IPS-15b (cell line): ENCODE measurements at regions not wholly inside any gene's neighbourhood (a gene's known extent, or its start where the extent isn't known, plus 50 kb on each side); places are given as distances from the start of the nearest gene placed in this dataset.

Experiments
- H3K27me3 ChIP-seq: one replicate; pipeline ENCODE4 v1.6.1; 2013; ENCODE audit warnings: low read length; ENCODE audit not compliant: control insufficient read depth, insufficient read depth
- H3K36me3 ChIP-seq: one replicate; pipeline ENCODE4 v1.6.1; 2013; ENCODE audit warnings: low read length; ENCODE audit not compliant: control insufficient read depth, insufficient read depth
- H3K4me1 ChIP-seq: one replicate; pipeline ENCODE4 v1.6.1; 2013; ENCODE audit warnings: mild to moderate bottlenecking, low read length; ENCODE audit not compliant: control insufficient read depth, insufficient read depth
- H3K4me3 ChIP-seq: one replicate; pipeline ENCODE4 v1.5.1; 2013; ENCODE audit warnings: low read depth, low read length
- H3K9ac ChIP-seq: one replicate; pipeline ENCODE4 v1.6.1; 2013; ENCODE audit warnings: low read depth, mild to moderate bottlenecking, low read length
- H3K9me3 ChIP-seq: one replicate; pipeline ENCODE4 v1.6.1; 2013; ENCODE audit warnings: mild to moderate bottlenecking, low read length; ENCODE audit not compliant: control insufficient read depth, insufficient read depth

GRCh38 chr13:63112799-63113395, 1697.2 kb upstream of the PCDH20 start:
- Histone ChIP-seq H3K4me1 (no peaks in the 10 kb centered on the region), H3K36me3 (no peaks in the 10 kb centered on the region), H3K9me3 (no peaks in the 10 kb centered on the region), H3K27me3 (no peaks in the 10 kb centered on the region), H3K9ac (no peak overlapping the region), H3K4me3 (no peak overlapping the region)

GRCh38 chr13:63110466-63110865, 1694.8 kb upstream of the PCDH20 start:
- no peaks in the 10 kb centered on the region for H3K36me3 ChIP-seq
- H3K27me3 ChIP-seq = no peaks in the 10 kb centered on the region
- H3K4me3 ChIP-seq = no peak overlapping the region
- no peaks in the 10 kb centered on the region for H3K9me3 ChIP-seq
- no peaks in the 10 kb centered on the region for H3K4me1 ChIP-seq
- H3K9ac ChIP-seq = no peak overlapping the region

- no peak overlapping the region for H3K4me3 ChIP-seq
- H3K4me1 ChIP-seq = no peaks in the 10 kb centered on the region
- no peak overlapping the region for H3K9ac ChIP-seq
- H3K27me3 ChIP-seq = no peaks in the 10 kb centered on the region
- no peaks in the 10 kb centered on the region for H3K9me3 ChIP-seq
- H3K36me3 ChIP-seq = no peaks in the 10 kb centered on the region
These were observed 1691.7 kb upstream of the PCDH20 start for GRCh38 chr13:63107179-63107943.

GRCh38 chr13:63094717-63095116, 1679.1 kb upstream of the PCDH20 start:
- H3K9ac ChIP-seq = no peak overlapping the region
- H3K27me3 ChIP-seq = no peaks in the 10 kb centered on the region
- H3K36me3 ChIP-seq = no peaks in the 10 kb centered on the region
- no peak overlapping the region for H3K4me3 ChIP-seq
- no peaks in the 10 kb centered on the region for H3K9me3 ChIP-seq
- no peaks in the 10 kb centered on the region for H3K4me1 ChIP-seq

GRCh38 chr13:63093907-63094469, 1678.3 kb upstream of the PCDH20 start:
- H3K4me1 ChIP-seq = no peaks in the 10 kb centered on the region

GRCh38 chr13:63092456-63092855, 1676.8 kb upstream of the PCDH20 start:
- H3K9me3 ChIP-seq = no peaks in the 10 kb centered on the region
- H3K9ac ChIP-seq = no peak overlapping the region
- no peaks in the 10 kb centered on the region for H3K36me3 ChIP-seq
- H3K4me1 ChIP-seq = no peaks in the 10 kb centered on the region
- H3K27me3 ChIP-seq = no peaks in the 10 kb centered on the region
- no peak overlapping the region for H3K4me3 ChIP-seq

More at GRCh38 chr13:63093907-63094469, 1678.3 kb upstream of the PCDH20 start:
- Histone ChIP-seq H3K9ac (no peak overlapping the region), H3K9me3 (no peaks in the 10 kb centered on the region), H3K4me3 (no peak overlapping the region), H3K36me3 (no peaks in the 10 kb centered on the region), H3K27me3 (no peaks in the 10 kb centered on the region)

- no peak overlapping the region for H3K9ac ChIP-seq
- no peaks in the 10 kb centered on the region for H3K27me3 ChIP-seq
- no peak overlapping the region for H3K4me3 ChIP-seq
- no peaks in the 10 kb centered on the region for H3K9me3 ChIP-seq
- no peaks in the 10 kb centered on the region for H3K36me3 ChIP-seq
- H3K4me1 ChIP-seq = no peaks in the 10 kb centered on the region
These were observed 1674.9 kb upstream of the PCDH20 start for GRCh38 chr13:63090524-63090923.

GRCh38 chr13:63088226-63088625, 1672.6 kb upstream of the PCDH20 start:
- no peak overlapping the region for H3K9ac ChIP-seq
- H3K36me3 ChIP-seq = no peaks in the 10 kb centered on the region
- no peaks in the 10 kb centered on the region for H3K27me3 ChIP-seq
- no peak overlapping the region for H3K4me3 ChIP-seq
- no peaks in the 10 kb centered on the region for H3K4me1 ChIP-seq
- H3K9me3 ChIP-seq = no peaks in the 10 kb centered on the region

GRCh38 chr13:63086286-63086685, 1670.6 kb upstream of the PCDH20 start:
- H3K9me3 ChIP-seq = no peaks in the 10 kb centered on the region
- H3K36me3 ChIP-seq = no peaks in the 10 kb centered on the region
- no peak overlapping the region for H3K9ac ChIP-seq
- no peaks in the 10 kb centered on the region for H3K27me3 ChIP-seq
- H3K4me1 ChIP-seq = no peaks in the 10 kb centered on the region
- no peak overlapping the region for H3K4me3 ChIP-seq

GRCh38 chr13:63085851-63086250, 1670.2 kb upstream of the PCDH20 start:
- Histone ChIP-seq H3K27me3 (no peaks in the 10 kb centered on the region), H3K9me3 (no peaks in the 10 kb centered on the region), H3K9ac (no peak overlapping the region), H3K4me1 (no peaks in the 10 kb centered on the region), H3K4me3 (no peak overlapping the region), H3K36me3 (no peaks in the 10 kb centered on the region)

GRCh38 chr13:63081400-63082014, 1665.9 kb upstream of the PCDH20 start:
- H3K4me1 ChIP-seq = no peaks in the 10 kb centered on the region
- no peak overlapping the region for H3K4me3 ChIP-seq
- no peaks in the 10 kb centered on the region for H3K36me3 ChIP-seq
- no peak overlapping the region for H3K9ac ChIP-seq
- no peaks in the 10 kb centered on the region for H3K27me3 ChIP-seq
- no peaks in the 10 kb centered on the region for H3K9me3 ChIP-seq

- no peaks in the 10 kb centered on the region for H3K27me3 ChIP-seq
- no peak overlapping the region for H3K9ac ChIP-seq
- no peaks in the 10 kb centered on the region for H3K36me3 ChIP-seq
- no peaks in the 10 kb centered on the region for H3K4me1 ChIP-seq
- H3K4me3 ChIP-seq = no peak overlapping the region
- no peaks in the 10 kb centered on the region for H3K9me3 ChIP-seq
These were observed 1659.5 kb upstream of the PCDH20 start for GRCh38 chr13:63075126-63075525.
